ENCODE measurements at regions not wholly inside any gene's neighbourhood (a gene's known extent, or its start where the extent isn't known, plus 50 kb on each side); places are given as distances from the start of the nearest gene placed in this dataset.

DNA sequence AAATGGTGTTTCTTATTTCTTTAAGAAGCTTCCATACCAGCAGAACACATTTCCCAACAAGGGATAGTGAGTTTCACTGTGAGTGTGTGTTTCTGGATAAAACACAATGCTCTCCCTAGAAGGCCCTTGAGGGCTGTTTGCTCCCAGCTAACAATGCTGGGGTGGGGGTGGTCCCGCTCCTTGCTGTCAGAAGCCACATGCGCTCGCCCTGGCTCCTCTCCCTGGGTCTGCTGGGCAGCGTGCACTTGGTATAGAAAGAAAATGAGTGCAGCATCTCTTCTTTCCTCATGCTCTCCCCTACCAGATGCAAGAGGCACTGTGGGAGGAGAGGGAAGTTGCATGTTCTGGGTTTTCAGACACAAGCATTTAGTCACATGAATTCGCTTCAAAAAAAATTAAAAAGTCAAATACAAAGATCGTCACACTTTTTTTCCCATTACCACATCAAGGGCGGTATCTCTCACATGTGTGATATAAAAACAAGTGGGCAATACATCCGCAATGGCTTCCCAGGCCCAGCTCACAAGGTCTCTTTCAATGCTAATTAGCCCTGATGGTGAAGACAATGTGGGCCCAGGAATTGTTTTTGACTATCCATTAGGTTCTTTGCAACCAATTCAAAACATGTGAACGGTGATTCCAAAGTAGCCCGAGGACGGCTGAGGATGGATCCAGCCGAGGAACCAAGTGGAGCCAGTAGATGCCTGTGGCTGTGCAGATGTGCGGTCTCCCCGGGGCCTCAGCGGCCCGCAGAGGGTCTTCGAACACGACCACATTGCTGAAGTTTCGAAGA is 603.6 kb downstream of the IRX1 start:
- peaks cover 1% of the 10 kb centered on the region for H3K4me1 ChIP-seq (ENCODE audit: insufficient read depth)
- H3K4me3 ChIP-seq = no peak overlapping the region
- no peak overlapping the region for H3K27ac ChIP-seq
- 86 to 88% (median 87%) methylated on average over 19 of the region's 19 CpGs for WGBS, 3 donors
- intact Hi-C loops (cut with DNase I) = no loop called here
- H3K27me3 ChIP-seq = no peaks in the 10 kb centered on the region
- TF ChIP-seq, protein P1, sequence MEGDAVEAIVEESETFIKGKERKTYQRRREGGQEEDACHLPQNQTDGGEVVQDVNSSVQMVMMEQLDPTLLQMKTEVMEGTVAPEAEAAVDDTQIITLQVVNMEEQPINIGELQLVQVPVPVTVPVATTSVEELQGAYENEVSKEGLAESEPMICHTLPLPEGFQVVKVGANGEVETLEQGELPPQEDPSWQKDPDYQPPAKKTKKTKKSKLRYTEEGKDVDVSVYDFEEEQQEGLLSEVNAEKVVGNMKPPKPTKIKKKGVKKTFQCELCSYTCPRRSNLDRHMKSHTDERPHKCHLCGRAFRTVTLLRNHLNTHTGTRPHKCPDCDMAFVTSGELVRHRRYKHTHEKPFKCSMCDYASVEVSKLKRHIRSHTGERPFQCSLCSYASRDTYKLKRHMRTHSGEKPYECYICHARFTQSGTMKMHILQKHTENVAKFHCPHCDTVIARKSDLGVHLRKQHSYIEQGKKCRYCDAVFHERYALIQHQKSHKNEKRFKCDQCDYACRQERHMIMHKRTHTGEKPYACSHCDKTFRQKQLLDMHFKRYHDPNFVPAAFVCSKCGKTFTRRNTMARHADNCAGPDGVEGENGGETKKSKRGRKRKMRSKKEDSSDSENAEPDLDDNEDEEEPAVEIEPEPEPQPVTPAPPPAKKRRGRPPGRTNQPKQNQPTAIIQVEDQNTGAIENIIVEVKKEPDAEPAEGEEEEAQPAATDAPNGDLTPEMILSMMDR (IDR thresholded peaks at IDR 0.05) = no peak
- TF ChIP-seq EP300 (IDR thresholded peaks at IDR 0.05) = no peak
- TF ChIP-seq POLR2A (IDR thresholded peaks at IDR 0.05) = no peak
- DNase-seq = no peak
- no peaks in the 10 kb centered on the region for H3K36me3 ChIP-seq
- H3K9me3 ChIP-seq = no peaks in the 10 kb centered on the region

DNA sequence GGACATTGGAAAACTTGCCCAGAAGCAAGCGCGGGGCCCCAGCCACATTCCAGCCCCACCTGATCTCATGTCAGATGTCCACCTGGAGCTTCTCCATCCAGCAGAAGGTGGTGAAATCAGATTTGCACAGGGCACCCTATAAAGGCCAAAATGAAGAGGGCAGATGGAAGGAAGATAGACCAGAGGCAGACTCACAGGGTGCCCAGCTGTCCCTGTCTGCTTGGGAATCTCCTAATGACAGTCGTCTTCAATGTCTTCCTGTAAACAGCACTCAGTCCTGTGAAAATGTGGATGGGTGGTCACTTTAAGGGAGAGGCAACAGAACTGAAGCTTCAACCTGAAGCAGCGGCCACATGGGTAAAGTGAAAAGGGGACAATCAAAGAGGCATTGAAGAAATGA is 607.5 kb downstream of the IRX1 start:
- no peak overlapping the region for H3K4me3 ChIP-seq
- TF ChIP-seq, protein P1 (IDR thresholded peaks at IDR 0.05) = no peak
- no peak for TF ChIP-seq POLR2A (IDR thresholded peaks at IDR 0.05)
- intact Hi-C loops (cut with DNase I) = no loop called here

DNA sequence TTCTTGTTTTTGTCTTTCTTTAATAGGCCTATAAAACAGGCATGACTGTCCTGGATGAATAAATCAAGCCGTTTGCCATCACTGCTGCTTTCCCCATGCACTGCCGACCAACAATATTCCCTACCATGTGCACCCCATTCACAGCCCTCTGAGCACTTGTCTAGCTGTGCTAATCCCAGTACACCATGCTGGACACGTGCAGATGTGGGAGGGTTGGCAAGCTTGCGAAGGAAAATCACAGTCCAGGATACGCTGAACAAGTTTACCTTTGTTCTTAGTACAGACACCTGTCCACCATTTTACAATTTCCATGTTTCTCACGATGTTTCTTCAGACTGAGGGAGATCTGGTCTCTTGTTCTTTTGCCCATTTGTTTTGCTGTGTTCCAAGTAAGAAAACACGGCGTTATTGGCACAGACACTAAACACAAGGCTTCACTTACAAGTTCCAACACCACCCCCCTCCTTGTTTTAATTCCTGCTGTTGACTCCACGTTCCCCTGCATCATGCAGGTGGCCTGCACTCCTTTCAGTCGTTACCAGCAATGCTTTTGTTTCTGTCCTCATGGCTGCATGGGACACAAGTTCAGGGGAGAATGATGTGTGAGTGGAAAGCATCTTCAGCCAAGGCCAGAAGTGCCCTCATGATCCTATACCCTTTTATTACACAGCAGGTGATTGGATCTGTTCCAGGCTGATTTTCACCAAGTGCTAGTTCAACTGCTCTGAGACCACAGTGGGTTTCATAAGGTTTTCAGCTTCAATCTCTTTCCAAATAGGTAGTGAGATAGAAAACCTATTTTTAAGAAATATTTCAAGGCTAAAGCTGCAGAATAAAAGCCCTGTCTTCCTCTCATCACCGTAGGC is 608.9 kb downstream of the IRX1 start:
- WGBS, 3 donors = 23 to 32% (median 25%) methylated on average over 11 of the region's 11 CpGs
- H3K9me3 ChIP-seq = no peaks in the 10 kb centered on the region
- H3K4me1 ChIP-seq (ENCODE audit: insufficient read depth) = peaks cover 5% of the 10 kb centered on the region
- DNase-seq = no peak
- no peaks in the 10 kb centered on the region for H3K36me3 ChIP-seq
- H3K27me3 ChIP-seq = no peaks in the 10 kb centered on the region
- TF ChIP-seq, protein P1 (IDR thresholded peaks at IDR 0.05) = no peak
- TF ChIP-seq EP300 (IDR thresholded peaks at IDR 0.05) (no peak), POLR2A (IDR thresholded peaks at IDR 0.05) (no peak)
- no peak overlapping the region for H3K27ac ChIP-seq
- H3K4me3 ChIP-seq = no peak overlapping the region
- intact Hi-C loops (cut with DNase I) = no loop called here

More for the DNA sequence above, 607.5 kb downstream of the IRX1 start:
- Histone ChIP-seq H3K27ac (no peak overlapping the region), H3K27me3 (no peaks in the 10 kb centered on the region), H3K9me3 (no peaks in the 10 kb centered on the region), H3K36me3 (no peaks in the 10 kb centered on the region), H3K4me1 (ENCODE audit: insufficient read depth) (peaks cover 5% of the 10 kb centered on the region)
- WGBS, 3 donors = 84 to 90% (median 84%) methylated on average over 4 of the region's 4 CpGs
- no peak for DNase-seq

DNA sequence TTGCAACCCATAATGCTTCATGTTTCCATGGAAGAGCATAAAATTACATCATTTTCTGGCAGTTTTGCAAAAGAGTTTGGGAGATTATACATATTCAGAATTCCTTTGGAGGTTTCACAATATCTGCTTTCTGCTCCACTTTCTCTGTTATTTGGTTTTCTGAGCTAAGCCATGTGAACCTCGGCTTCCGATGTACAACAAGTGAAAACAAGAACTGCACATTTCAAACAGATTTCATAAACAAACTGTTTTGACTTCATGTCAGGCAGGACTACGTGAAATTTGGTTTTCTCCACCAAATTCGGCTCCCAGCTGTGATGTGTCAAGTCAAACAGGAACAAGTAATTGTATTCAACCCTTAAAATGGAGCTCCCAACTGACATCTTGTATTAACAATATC is 609.8 kb downstream of the IRX1 start:
- no peak overlapping the region for H3K4me3 ChIP-seq
- 10 to 18% (median 14%) methylated on average over 4 of the region's 4 CpGs for WGBS, 3 donors
- peaks cover 5% of the 10 kb centered on the region for H3K4me1 ChIP-seq (ENCODE audit: insufficient read depth)
- DNase-seq = no peak
- H3K36me3 ChIP-seq = no peaks in the 10 kb centered on the region
- no peaks in the 10 kb centered on the region for H3K9me3 ChIP-seq
- no peaks in the 10 kb centered on the region for H3K27me3 ChIP-seq
- intact Hi-C loops (cut with DNase I) = no loop called here
- TF ChIP-seq EP300 (IDR thresholded peaks at IDR 0.05) (no peak), POLR2A (IDR thresholded peaks at IDR 0.05) (no peak)
- TF ChIP-seq, protein P1 (IDR thresholded peaks at IDR 0.05) = no peak
- H3K27ac ChIP-seq = no peak overlapping the region

All from ovary (tissue), 7 donors.